ENCODE measurements at regions not wholly inside any gene's neighbourhood (a gene's known extent, or its start where the extent isn't known, plus 50 kb on each side); places are given as distances from the start of the nearest gene placed in this dataset.
A peak's percentile ranks its signal among the peaks of the same experiment; 100 is the strongest.
"Not testable (repeated sequence)": the region's sequence is repeated elsewhere in the genome, so short reads cannot be mapped to it uniquely, and the experiment has no call there.

DNA sequence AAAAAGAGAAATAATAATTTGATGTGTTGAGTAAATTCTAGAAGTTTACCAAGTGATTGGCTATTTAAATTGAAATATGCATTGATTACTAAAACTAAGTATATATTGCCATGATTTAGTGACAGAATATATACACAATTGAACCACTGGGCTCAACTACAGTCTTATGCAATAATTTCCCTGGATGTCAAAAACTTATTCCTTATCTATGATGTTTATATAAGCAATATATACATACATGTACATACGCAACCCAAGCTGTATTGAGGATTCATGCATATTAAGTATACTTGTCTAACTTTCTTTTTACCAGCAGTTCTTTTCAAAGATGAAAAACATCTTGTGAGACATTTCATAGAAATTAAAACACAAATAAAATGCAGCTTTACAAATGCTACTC lies 165.8 kb downstream of the ZIC4 start:
- no peak for DNase-seq (ENCODE audit: low read depth)

DNA sequence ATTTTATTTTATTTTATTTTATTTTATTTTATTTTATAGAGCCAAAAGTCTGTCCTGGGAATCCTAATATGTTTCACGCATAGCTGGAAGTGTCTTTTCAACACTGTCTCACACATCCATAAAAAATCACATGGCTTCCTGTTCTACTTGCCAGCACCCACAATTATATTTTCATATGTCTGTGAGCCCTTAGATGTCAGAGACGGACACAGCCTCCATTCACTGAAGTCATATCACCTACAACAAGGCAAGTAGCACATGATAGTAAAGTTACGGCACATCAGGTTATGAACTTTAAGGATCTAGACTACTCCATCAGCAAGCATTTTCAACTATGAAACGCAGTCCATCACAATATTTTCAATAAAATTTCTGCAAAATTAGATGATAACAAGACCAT lies 168.4 kb downstream of the ZIC4 start:
- DNase-seq (ENCODE audit: low read depth) = no peak

DNA sequence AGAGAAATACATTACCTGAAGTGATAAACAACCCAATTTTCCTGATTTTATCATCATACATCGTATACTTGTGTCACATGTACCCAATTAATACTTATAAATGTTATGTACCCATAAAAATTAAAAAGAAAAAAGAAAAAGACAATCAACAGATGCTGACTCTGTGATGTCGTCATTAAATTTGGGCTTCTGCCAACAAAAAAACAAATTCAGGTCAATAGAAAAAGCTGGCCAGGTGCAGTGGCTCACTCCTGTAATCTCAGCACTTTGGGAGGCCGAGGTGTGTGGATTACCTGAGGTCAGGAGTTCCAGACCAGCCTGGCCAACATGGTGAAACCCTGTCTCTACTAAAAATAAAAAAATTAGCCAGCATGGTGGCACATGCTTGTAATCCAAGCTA lies 174.4 kb downstream of the ZIC4 start:
- DNase-seq (ENCODE audit: low read depth) = not testable (repeated sequence)

DNA sequence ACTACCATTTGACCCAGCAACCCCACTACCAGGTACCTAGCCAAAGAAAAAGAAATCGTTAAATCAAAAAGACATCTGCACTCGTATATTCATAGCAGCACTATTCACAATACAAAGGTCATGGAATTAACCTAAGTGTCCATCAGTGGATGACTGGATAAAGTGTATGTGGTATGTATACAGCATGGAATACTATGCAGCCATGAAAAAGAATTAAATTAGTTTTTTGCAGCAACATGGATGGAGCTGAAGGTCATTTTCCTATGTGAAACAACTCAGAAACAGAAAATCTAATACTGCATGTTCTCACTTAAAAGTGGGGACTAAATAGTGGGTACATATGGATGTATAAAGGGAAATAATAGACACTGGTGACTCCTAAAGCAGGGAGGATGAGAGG lies 175.2 kb downstream of the ZIC4 start:
- DNase-seq (ENCODE audit: low read depth) = no peak

- DNase-seq (ENCODE audit: low read depth) = no peak
These were observed 184.1 kb downstream of the ZIC4 start for GRCh38 chr3:147222291-147222690.

DNA sequence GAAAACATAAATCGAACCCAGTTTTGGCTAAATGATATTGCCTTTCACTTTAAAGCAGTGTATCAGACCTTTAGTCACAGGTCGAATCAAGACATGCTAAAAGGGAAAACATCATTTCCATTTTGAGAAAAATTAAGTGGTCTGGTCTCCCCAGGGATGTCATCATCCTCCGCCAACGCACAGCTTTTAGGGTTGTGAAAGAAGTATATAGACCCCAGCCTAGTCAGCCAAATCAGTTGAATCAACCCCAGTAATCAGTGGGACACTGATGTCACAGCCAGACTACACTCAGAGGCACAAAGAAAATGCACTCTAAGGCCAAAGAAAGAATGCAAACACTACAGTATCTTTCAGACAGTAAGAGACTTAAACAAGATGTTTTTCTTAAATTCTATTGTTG lies 187.4 kb downstream of the ZIC4 start:
- no peak for DNase-seq (ENCODE audit: low read depth)

- no peak for DNase-seq (ENCODE audit: low read depth)
These were observed 190.1 kb downstream of the ZIC4 start for GRCh38 chr3:147216143-147216673.

GRCh38 chr3:147215660-147216059 lies 190.7 kb downstream of the ZIC4 start:
- DNase-seq (ENCODE audit: low read depth) = no peak

- DNase-seq (ENCODE audit: low read depth) = no peak
These were observed 192.7 kb downstream of the ZIC4 start for GRCh38 chr3:147213633-147214032.

DNA sequence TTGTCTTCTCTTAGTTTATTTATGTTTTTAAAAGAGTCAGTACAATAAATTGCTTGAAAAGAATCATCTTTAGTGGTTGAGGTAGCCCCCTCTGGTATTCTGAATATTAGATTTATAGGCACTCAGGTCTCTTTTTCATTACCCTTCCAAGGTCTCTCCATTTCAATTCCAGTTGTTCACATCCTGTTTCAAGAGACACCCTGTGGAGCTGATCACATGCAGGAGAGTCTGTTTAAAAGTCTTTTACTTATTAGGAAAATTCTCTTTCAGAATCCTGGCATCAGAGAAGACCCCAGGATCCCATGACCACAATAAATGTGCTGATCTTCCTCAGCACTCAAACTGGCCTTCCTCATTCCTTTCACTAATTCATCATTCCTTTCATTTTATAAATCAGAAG lies 195.7 kb downstream of the ZIC4 start:
- no peak for DNase-seq (ENCODE audit: low read depth)

DNA sequence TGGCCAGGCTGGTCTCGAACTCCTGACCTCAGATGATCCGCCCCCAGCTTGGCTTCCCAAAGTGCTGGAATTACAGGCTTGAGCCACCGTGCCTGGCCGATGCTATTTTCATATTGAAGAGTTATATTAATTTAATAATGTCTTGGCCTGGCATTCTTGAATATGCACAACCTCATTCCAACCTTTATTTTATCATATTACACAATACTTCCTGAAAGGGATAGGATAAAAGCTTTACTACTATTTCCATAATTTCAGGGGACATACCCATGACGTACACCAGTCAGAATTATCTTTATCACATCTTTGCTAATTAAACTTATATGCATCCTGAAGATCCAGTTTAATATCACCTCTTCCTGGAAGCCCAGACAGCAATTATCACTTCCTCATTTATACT lies 205.3 kb downstream of the ZIC4 start:
- no peak for DNase-seq (ENCODE audit: low read depth)

GRCh38 chr3:147200545-147200944 lies 205.8 kb downstream of the ZIC4 start:
- DNase-seq (ENCODE audit: low read depth) = no peak

DNA sequence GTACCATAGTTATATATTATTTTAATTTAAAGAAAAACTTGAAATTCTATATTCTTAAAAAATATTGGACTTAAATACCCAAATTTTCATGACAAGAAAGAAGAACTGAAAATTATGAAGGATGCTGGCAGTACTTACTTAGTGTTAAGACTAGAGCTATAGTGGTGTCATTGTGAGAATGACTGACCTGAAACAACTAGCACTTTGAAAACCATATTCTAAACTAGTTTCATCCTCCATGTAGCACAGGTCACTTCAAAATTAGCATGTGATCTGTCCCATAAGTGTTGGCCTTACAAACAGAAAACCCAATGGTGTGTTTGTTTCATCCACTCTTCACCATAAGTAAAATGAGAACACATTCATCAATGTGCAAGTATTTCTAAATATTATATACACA lies 208.6 kb downstream of the ZIC4 start:
- DNase-seq (ENCODE audit: low read depth) = no peak

- no peak for DNase-seq (ENCODE audit: low read depth)
These were observed 210.5 kb downstream of the ZIC4 start for GRCh38 chr3:147195887-147196286.

GRCh38 chr3:147191795-147192385 lies 214.5 kb downstream of the ZIC4 start:
- DNase-seq (ENCODE audit: low read depth) = peak; percentile 57

GRCh38 chr3:147189016-147189415 lies 217.3 kb downstream of the ZIC4 start:
- no peak for DNase-seq (ENCODE audit: low read depth)

DNA sequence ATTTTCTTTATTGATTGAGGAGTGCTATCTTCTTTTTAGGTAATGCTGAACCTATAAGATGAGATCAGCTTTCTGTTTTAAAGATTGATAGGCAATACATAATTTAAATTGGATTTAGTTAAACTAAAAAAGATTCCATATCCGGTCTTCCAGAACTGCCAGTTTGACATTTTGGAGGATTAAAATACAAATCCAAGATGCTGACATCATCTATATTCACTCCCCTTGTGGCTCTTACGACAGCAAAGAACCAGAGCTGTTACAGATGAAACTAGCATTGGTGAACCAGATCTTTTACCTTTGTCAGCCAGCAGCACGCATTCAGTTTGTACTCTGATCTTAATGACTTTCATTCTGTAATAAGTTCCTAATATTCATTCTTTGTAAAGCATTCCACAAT lies 218.7 kb downstream of the ZIC4 start:
- no peak for DNase-seq (ENCODE audit: low read depth)

- DNase-seq (ENCODE audit: low read depth) = no peak
These were observed 220.6 kb downstream of the ZIC4 start for GRCh38 chr3:147185781-147186180.

GRCh38 chr3:147184794-147185193 lies 221.5 kb downstream of the ZIC4 start:
- no peak for DNase-seq (ENCODE audit: low read depth)

DNA sequence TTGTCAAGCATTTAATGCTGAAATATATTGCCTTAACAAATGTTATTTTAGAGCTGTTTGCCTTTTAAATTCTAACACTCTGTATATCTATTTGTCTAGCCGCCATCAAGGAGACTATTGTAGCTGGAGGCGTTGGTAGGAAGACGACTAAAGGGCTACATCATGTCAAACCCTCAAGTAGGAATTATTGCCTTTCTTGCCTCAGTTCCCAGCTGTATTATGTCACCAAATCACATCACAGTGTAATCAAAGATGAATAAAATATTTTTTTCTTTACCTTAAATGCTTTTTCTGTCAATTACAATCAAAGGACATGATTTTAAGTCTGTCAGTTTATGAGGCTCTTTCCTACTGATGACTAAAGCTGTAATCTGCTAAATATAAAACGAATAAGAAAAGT lies 233.1 kb downstream of the ZIC4 start:
- no peak for DNase-seq (ENCODE audit: low read depth)

GRCh38 chr3:147162743-147163142 lies 243.6 kb downstream of the ZIC4 start:
- no peak for DNase-seq (ENCODE audit: low read depth)

DNA sequence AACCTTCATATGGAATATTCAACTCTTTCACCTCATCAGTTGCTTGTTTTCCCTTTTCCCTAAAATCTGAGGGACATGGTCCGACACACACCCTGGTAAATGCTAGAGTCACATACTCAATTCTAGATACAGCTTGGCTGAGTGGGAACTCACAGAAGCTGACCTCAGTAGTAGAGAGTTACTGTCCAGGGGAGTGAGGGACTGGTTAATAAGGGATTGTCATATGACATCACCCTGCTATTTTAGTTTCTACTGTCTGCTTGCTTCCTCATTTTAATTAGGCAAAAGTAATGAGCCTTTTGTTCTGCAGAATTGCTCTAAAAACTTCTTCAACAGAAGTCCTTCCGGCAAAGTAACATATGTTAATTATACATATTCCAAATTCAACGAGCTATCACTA lies 244.5 kb downstream of the ZIC4 start:
- no peak for DNase-seq (ENCODE audit: low read depth)

GRCh38 chr3:147160984-147161383 lies 245.4 kb downstream of the ZIC4 start:
- no peak for DNase-seq (ENCODE audit: low read depth)

GRCh38 chr3:147159141-147159540 lies 247.2 kb downstream of the ZIC4 start:
- DNase-seq (ENCODE audit: low read depth) = no peak

Data from RPMI7951 (cell line).